ENCODE measurements at regions not wholly inside any gene's neighbourhood (a gene's known extent, or its start where the extent isn't known, plus 50 kb on each side); places are given as distances from the start of the nearest gene placed in this dataset.
A peak's percentile ranks its signal among the peaks of the same experiment; 100 is the strongest.

DNA sequence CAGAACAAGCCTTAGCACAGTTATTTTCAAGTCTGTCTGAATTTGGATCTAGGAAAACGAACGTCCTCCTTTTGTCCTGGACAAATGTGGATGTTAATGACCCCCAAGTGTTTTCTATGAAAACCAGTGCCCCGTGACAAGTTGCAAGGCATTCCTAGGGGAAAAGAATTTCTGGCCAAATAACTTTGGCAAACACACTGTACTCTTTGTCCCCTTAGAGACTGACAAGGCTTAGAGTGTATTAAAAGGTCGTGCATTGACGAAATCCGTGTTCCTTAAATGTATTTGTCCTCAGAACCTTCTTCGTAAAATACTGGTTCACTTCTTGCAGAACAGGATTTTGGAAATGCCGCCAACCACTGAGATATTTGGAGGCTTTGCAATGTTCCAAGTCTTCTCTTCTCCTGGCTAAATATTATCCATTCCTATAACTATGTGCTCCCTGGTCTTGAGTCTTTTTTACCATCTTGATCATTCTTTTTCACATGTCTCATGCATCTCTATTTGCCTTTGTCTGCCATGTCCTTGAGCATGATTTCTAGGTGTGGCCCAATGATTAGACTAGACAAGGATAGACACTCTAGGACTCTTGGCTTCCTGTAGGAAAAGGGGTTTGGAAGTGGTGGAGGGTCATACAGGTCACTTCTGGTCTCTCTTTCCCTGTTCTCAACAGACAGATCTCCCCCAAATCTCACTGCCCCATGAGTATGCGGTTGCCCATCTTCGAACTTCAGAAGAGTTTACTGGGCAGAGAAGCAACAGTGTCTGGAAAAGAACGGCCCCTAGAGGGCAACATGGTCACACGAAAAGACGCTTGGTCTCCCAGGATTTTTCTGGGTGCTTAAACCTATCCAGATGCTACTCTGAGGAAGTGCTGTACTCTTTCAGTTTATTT is 117.5 kb downstream of the EDEM1 start:
- no peak for TF ChIP-seq POLR2A (IDR thresholded peaks at IDR 0.05; ENCODE audit: low read length)
- no peak for TF ChIP-seq CEBPB (IDR thresholded peaks at IDR 0.05)
- TF ChIP-seq MYC (IDR thresholded peaks at IDR 0.05; ENCODE audit: borderline replicate concordance, low read length), result no peak
- TF ChIP-seq, protein P1, sequence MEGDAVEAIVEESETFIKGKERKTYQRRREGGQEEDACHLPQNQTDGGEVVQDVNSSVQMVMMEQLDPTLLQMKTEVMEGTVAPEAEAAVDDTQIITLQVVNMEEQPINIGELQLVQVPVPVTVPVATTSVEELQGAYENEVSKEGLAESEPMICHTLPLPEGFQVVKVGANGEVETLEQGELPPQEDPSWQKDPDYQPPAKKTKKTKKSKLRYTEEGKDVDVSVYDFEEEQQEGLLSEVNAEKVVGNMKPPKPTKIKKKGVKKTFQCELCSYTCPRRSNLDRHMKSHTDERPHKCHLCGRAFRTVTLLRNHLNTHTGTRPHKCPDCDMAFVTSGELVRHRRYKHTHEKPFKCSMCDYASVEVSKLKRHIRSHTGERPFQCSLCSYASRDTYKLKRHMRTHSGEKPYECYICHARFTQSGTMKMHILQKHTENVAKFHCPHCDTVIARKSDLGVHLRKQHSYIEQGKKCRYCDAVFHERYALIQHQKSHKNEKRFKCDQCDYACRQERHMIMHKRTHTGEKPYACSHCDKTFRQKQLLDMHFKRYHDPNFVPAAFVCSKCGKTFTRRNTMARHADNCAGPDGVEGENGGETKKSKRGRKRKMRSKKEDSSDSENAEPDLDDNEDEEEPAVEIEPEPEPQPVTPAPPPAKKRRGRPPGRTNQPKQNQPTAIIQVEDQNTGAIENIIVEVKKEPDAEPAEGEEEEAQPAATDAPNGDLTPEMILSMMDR (IDR thresholded peaks at IDR 0.05), result peak; percentile 88
- TF ChIP-seq, protein P2, sequence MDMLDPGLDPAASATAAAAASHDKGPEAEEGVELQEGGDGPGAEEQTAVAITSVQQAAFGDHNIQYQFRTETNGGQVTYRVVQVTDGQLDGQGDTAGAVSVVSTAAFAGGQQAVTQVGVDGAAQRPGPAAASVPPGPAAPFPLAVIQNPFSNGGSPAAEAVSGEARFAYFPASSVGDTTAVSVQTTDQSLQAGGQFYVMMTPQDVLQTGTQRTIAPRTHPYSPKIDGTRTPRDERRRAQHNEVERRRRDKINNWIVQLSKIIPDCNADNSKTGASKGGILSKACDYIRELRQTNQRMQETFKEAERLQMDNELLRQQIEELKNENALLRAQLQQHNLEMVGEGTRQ (IDR thresholded peaks at IDR 0.05), result no peak
- TF ChIP-seq NPAS2 (CRISPR knock-in tag; IDR thresholded peaks at IDR 0.05; ENCODE audit: borderline replicate concordance), result no peak

Measured in A549 (cell line).